Pancreas (tissue), 10 donors: ENCODE measurements at regions not wholly inside any gene's neighbourhood (a gene's known extent, or its start where the extent isn't known, plus 50 kb on each side); places are given as distances from the start of the nearest gene placed in this dataset.
"Not testable (repeated sequence)": the region's sequence is repeated elsewhere in the genome, so short reads cannot be mapped to it uniquely, and the experiment has no call there.

Source experiments
- ATAC-seq, 4 donors: fragments of 200-7000 bp; cut with Tn5 transposase; one replicate each; pipeline versions ENCODE4 v1.8.0 to v1.9.1; 2020; ENCODE audit warnings: mild to moderate bottlenecking in 4 of 4, moderate library complexity in 4 of 4
- DNase-seq, 6 donors: peaks; one replicate each; pipeline ENCODE4 v3.0.0-alpha.2; 2020
- FAIRE-seq: peaks from 2 replicates; lab custom pipeline; 2012; peaks lifted over from hg19 to GRCh38; lab: Jason Lieb, UNC
- H3K27ac ChIP-seq, 4 donors: fragments of 200-600 bp; sonication (generic); 1 replicate in 3 of 4; 2 replicates in 1 of 4; pipeline versions ENCODE4 v1.5.0 to v1.8.0; 2020
- H3K27me3 ChIP-seq, 4 donors: fragments of 200-600 bp; one replicate each; pipeline ENCODE4 v1.8.0; 2021
- H3K36me3 ChIP-seq, 3 donors: fragments of 200-600 bp; sonication (generic) in 1 of 3; one replicate each; pipeline versions ENCODE4 v1.5.0 to v1.8.0; 2020 to 2021
- H3K4me1 ChIP-seq, 3 donors: fragments of 200-600 bp; one replicate each; pipeline ENCODE4 v1.8.0; 2021
- H3K4me3 ChIP-seq, 4 donors: fragments of 200-600 bp; sonication (generic) in 2 of 4; one replicate each; pipeline versions ENCODE4 v1.5.0 to v1.8.0; 2020 to 2021
- H3K9me3 ChIP-seq, 4 donors: fragments of 200-600 bp; one replicate each; pipeline ENCODE4 v1.8.0; 2021
- WGBS, 2 donors: extraction: QIAGEN DNeasy Blood & Tissue Kit; methylation state at CpG; one replicate each; pipeline ENCODE4 v1.1.7; 2013; 5-methylcytosine and 5-hydroxymethylcytosine counted together
- intact Hi-C, 3 donors: fragments of 100-400 bp; cut with DNase I; formaldehyde crosslinking; loops; one replicate each; pipeline versions ENCODE4 v1.11.1 to v1.14.2; 2022
- TF ChIP-seq, protein P1 (sequence below), 4 donors: fragments of 200-600 bp; sonication (generic) in 3 of 4; IDR thresholded peaks; one replicate each; pipeline versions ENCODE4 v1.5.0 to v1.8.0; 2021; ENCODE audit warnings: antibody characterized with exemption in 4 of 4
- donor health status: healthy with polysubstance abuse.
- donor health status: DM: no; HTN: no; CAD: no; lungs with moderate emphysema.
- donor health status: DM: no; HTN: no; CAD: no.
- donor health status: control.
- donor health status: control.
- donor health status: Bipolar disorder and iron deficiency.
- donor health status: DM: yes; HTN: yes; CAD: no.
- donor health status: DM: no; HTN: no; CAD: no.
- donor health status: DM: no; HTN: no; CAD: no.
- donor health status: DM: yes; HTN: yes; CAD: no.

DNA sequence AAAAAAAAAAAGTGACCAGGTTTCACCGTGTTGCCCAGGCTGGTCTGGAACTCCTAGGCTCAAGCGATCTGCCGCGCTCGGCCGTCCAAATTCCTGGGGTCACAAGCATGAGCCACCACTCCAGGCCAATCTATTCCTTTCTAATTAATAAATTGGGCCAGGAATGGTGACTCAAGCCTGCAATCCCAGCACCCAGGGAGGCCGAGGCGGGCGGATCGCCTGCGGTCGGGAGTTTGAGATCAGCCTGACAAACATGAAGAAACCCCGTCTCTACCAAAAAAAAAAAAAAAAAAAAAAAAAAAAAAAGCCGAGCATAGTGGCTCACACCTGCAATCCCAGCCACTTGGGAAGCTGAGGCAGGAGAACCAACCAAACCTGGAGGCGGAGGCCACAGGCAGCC lies 100.0 kb upstream of the FAN1 start:
- H3K27me3 ChIP-seq, ATAC-seq, FAIRE-seq, DNase-seq, H3K4me3 ChIP-seq, H3K36me3 ChIP-seq, H3K4me1 ChIP-seq, H3K27ac ChIP-seq, H3K9me3 ChIP-seq, intact Hi-C loops: not testable (repeated sequence)
- 95 to 98% methylated on average over 14 to 15 of the region's 15 CpGs for WGBS, 2 donors

DNA sequence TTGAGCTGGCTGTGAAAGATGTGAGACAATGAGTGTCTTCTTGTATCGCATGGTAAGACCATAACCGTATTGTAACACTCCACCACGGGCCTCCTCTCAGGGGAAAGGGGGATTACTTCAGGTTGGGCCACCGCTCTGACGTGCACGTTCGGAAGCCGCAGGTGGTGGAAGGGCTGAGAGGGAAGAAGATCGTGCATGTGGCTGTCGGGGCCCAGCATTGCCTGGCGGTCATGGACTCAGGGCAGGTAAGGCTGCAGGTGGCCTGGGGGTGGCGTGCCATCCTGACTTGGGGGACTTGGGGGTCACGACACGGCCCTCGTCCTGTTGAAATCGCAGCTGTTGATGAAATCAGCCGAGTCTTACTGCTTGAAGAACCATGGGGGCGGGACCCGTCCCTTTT lies 87.3 kb upstream of the FAN1 start:
- intact Hi-C loops = no loop called here
- no peak for ATAC-seq

DNA sequence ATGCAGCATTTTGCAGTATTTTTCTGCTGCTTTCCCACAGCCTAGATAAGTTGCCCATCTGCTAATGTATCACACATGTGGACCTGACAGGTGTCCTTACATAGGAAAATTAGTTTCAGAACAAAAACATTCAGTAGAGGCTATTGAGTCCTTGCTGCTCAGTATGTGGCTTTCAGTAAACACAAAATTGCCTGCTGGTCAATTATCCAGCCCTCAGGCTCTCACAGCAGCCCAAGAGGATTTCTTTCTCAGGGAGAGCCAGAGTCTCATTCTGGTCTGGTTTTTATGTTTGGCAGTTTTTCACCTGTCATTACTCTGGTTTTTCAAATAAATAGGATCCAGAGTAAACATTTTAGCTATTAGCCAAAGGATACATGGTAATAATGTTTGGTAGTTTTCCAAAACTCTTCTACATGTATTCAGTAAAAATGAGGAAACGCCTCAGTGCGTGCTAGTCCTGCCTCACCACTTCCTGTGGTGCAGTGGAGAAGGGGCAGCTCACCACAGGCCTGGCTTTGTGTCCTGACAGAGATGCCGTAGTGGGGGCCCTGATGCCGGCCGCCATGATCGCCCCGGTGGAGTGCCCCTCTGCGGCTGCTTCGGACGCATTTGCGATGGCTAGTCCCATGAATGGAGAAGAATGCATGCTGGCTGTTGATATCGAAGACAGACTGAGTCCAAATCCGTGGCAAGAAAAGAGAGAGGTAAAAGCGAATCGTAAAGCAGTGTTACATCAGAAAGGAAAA lies 80.5 kb upstream of the FAN1 start:
- H3K9me3 ChIP-seq, H3K36me3 ChIP-seq, H3K27me3 ChIP-seq, H3K27ac ChIP-seq, FAIRE-seq, H3K4me1 ChIP-seq, intact Hi-C loops: not testable (repeated sequence)
- peak in 1 of 6 donors; percentile 18 for DNase-seq
- peak overlapping the region in 1 of 4 donors; percentile 15 for H3K4me3 ChIP-seq
- 89 to 90% methylated on average over 15 of the region's 15 CpGs for WGBS, 2 donors
- peak in 2 of 4 donors; percentile 69 to 76 for ATAC-seq

More for the DNA sequence above, 87.3 kb upstream of the FAN1 start:
- Histone ChIP-seq H3K27me3 (no peaks in the 10 kb centered on the region), H3K9me3 (no peaks in the 10 kb centered on the region), H3K36me3 (no peaks in the 10 kb centered on the region), H3K27ac (no peak overlapping the region), H3K4me1 (no peaks in the 10 kb centered on the region), H3K4me3 (no peak overlapping the region)
- DNase-seq = no peak
- WGBS, 2 donors = 80 to 91% methylated on average over 19 of the region's 19 CpGs
- TF ChIP-seq, protein P1, sequence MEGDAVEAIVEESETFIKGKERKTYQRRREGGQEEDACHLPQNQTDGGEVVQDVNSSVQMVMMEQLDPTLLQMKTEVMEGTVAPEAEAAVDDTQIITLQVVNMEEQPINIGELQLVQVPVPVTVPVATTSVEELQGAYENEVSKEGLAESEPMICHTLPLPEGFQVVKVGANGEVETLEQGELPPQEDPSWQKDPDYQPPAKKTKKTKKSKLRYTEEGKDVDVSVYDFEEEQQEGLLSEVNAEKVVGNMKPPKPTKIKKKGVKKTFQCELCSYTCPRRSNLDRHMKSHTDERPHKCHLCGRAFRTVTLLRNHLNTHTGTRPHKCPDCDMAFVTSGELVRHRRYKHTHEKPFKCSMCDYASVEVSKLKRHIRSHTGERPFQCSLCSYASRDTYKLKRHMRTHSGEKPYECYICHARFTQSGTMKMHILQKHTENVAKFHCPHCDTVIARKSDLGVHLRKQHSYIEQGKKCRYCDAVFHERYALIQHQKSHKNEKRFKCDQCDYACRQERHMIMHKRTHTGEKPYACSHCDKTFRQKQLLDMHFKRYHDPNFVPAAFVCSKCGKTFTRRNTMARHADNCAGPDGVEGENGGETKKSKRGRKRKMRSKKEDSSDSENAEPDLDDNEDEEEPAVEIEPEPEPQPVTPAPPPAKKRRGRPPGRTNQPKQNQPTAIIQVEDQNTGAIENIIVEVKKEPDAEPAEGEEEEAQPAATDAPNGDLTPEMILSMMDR (IDR thresholded peaks at IDR 0.05) = no peak
- FAIRE-seq = no peak

DNA sequence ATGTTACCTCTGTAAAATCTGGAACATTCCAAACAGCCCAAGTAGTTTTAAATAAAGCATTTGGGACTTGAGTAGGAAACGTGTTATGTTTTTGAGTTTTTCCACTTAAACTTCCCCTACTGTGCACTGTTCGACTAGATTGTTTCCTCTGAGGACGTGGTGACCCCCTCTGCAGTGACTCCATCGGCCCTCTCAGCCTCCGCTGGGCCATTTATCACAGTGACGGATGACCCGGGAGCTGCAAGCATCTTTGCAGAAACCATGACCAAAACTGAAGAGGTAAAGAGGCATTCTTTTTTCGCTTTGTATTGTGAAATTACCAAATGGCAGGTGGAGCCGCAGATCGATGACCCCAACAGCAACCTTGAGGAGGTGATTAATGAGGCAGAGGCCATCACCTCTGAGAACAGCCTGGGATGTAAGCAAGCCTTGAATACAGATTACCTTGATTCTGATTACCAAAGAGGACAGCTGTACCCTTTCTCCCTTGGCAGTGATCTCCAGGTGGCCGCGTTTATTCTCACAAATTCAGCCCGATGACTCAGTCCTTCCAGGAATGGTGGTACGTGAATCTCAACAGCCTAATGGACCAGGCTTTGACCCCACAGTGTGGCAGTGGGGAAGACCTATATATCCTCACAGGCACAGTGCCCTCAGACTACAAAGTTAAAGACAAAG lies 79.1 kb upstream of the FAN1 start:
- DNase-seq (no peak), ATAC-seq (peak in 1 of 4 donors; percentile 24), FAIRE-seq (no peak)
- intact Hi-C loops = no loop called here
- H3K27me3 ChIP-seq = no peaks in the 10 kb centered on the region
- 52 to 60% methylated on average over 14 of the region's 14 CpGs for WGBS, 2 donors
- no peak overlapping the region for H3K27ac ChIP-seq
- no peaks in the 10 kb centered on the region for H3K4me1 ChIP-seq
- TF ChIP-seq, protein P1 (IDR thresholded peaks at IDR 0.05) = no peak
- no peaks in the 10 kb centered on the region for H3K9me3 ChIP-seq
- no peaks in the 10 kb centered on the region for H3K36me3 ChIP-seq
- no peak overlapping the region for H3K4me3 ChIP-seq

DNA sequence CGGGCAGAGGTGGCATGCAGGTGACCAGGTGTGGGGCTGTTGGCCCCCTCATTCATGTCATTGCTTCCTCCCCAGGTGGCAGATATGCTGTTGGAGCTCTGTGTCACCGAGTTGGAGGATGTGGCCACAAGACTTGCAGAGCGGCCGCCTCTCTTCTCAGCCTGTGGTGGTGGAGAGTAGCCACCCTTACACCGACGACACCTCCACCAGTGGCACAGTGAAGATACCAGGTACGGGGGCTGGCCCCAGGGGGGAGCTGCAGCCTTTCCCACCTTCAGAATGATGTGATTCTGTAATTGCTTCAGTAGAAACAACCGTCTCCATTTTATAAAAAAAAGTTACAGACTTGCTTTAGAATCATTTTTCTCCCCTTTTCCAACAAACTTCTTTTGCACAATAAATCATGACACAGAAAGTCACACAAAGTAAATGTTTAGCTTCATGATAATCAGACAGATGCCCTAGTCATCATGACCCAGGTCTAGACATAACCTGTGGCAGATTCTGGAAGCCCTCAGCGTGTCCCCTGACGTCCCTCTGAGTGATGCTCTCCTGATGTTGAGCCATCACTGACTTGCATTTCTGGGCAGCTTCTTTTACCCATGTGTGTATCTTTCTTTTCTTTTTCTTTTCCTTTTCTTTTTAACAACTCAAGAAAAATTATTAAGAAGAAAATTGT lies 76.0 kb upstream of the FAN1 start:
- WGBS, 2 donors = 87 to 89% methylated on average over 10 of the region's 10 CpGs
- Histone ChIP-seq H3K9me3 (no peaks in the 10 kb centered on the region), H3K27me3 (no peaks in the 10 kb centered on the region), H3K36me3 (no peaks in the 10 kb centered on the region), H3K27ac (no peak overlapping the region), H3K4me3 (no peak overlapping the region), H3K4me1 (no peaks in the 10 kb centered on the region)
- FAIRE-seq (no peak), DNase-seq (no peak), ATAC-seq (no peak)
- TF ChIP-seq, protein P1 (IDR thresholded peaks at IDR 0.05) = no peak
- intact Hi-C loops = no loop called here

DNA sequence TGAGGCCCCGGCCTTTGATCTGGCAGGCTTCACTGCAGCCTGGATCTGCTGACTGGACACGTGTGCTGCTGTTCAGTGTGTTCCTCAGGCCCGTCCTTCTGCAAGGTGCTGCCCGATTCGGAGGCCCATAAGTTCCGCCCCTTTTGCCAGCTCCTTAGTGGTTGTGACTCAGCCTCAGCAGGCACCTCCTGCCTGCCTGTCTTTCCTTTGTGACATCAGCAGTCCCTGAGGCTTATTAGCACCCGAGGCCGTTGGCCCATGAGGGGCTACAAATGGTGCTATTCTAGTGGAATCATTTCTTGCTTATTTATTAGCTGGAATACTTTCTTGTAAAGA lies 75.4 kb upstream of the FAN1 start:
- H3K27ac ChIP-seq, FAIRE-seq, DNase-seq, H3K4me3 ChIP-seq, H3K4me1 ChIP-seq, H3K27me3 ChIP-seq, H3K36me3 ChIP-seq, intact Hi-C loops, H3K9me3 ChIP-seq: not testable (repeated sequence)
- peak in 2 of 4 donors; percentile 50 to 64 for ATAC-seq
- WGBS, 2 donors = 64 to 72% methylated on average over 5 to 8 of the region's 8 CpGs
